HCT116 (cell line): ENCODE measurements at regions not wholly inside any gene's neighbourhood (a gene's known extent, or its start where the extent isn't known, plus 50 kb on each side); places are given as distances from the start of the nearest gene placed in this dataset.

Source experiments
- CEBPB ChIP-seq: IDR thresholded peaks from 2 replicates; pipeline ENCODE4 v1.6.1; 2012; ENCODE audit warnings: low read depth
- EZH2 ChIP-seq: fragments of 200-600 bp; sonication (generic); IDR thresholded peaks from 2 replicates; pipeline ENCODE4 v1.6.1; 2017; ENCODE audit warnings: antibody characterized with exemption, mixed run types
- EZH2phosphoT487 ChIP-seq: fragments of 200-600 bp; IDR thresholded peaks from 2 replicates; pipeline ENCODE4 v1.6.1; 2018; ENCODE audit warnings: antibody characterized with exemption, borderline replicate concordance
- JUND ChIP-seq: IDR thresholded peaks from 2 replicates; pipeline ENCODE4 v1.6.1; 2012
- POLR2A ChIP-seq: IDR thresholded peaks from 2 replicates; pipeline ENCODE4 v1.7.0; 2011; ENCODE audit warnings: borderline replicate concordance; ENCODE audit not compliant: insufficient read depth, insufficient read length; ENCODE audit errors: extremely low read depth
- POLR2AphosphoS5 ChIP-seq: IDR thresholded peaks from 2 replicates; pipeline ENCODE4 v1.6.1; 2011; ENCODE audit warnings: mild to moderate bottlenecking, low read depth, low read length, moderate library complexity
- RAD21 ChIP-seq: IDR thresholded peaks from 2 replicates; pipeline ENCODE4 v1.6.1; 2012; ENCODE audit warnings: low read depth, mild to moderate bottlenecking
- SIN3A ChIP-seq: IDR thresholded peaks from 2 replicates; pipeline ENCODE4 v1.6.1; 2012; ENCODE audit warnings: low read depth
- SP1 ChIP-seq: IDR thresholded peaks from 2 replicates; pipeline ENCODE4 v1.6.1; 2012; ENCODE audit warnings: low read depth
- TCF7L2 ChIP-seq: IDR thresholded peaks from 2 replicates; pipeline ENCODE4 v1.7.0; 2011; ENCODE audit warnings: borderline replicate concordance, inconsistent platforms; ENCODE audit not compliant: insufficient read depth, insufficient read length; ENCODE audit errors: extremely low read depth
- YY1 ChIP-seq: IDR thresholded peaks from 2 replicates; pipeline ENCODE4 v1.6.1; 2011; ENCODE audit warnings: low read length, low read depth, moderate library complexity, mild to moderate bottlenecking; ENCODE audit not compliant: insufficient replicate concordance; ENCODE audit errors: extremely low read depth
- ZFX ChIP-seq: fragments of 450-650 bp; IDR thresholded peaks from 2 replicates; pipeline ENCODE4 v1.6.1; 2017
- TF ChIP-seq, protein P1 (sequence below), 3 experiments: fragments of 200-600 bp in 1 of 3; sonication (generic) in 1 of 3; IDR thresholded peaks in 2 of 3; conservative IDR thresholded peaks in 1 of 3; 2 replicates each; pipeline ENCODE4 v1.5.1; 2012 to 2017; ENCODE audit warnings: low read depth in 2 of 3, low read length in 2 of 3, antibody characterized with exemption in 1 of 3, borderline replicate concordance in 1 of 3, control low read depth in 1 of 3, mild to moderate bottlenecking in 1 of 3, mixed read lengths in 1 of 3, mixed run types in 1 of 3, moderate library complexity in 1 of 3; ENCODE audit not compliant: insufficient read depth in 1 of 3
- TF ChIP-seq, protein P2 (sequence below): IDR thresholded peaks from 2 replicates; pipeline ENCODE4 v1.6.1; 2012; ENCODE audit warnings: low read depth

DNA sequence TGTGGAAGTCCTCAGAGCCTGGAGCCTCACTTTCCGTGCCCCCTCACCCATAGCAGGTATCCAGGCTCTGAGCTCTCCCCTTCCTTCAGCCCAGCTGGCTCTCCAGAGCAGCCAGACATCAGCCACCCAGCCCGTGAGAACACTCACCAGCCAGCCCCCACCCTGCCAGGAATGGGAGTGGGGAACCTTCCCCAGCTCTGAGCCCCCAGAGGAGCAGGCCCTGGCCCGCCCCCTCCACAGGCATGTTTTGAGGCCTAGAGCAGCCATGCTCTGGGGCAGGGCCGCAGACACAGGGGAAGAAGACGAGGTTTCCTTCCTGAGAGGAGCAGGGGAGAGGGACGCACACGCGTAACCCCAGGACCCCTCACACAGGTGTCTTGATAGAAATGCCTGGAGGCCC lies 70.0 kb upstream of the COL13A1 start:
- TF ChIP-seq, protein P1, sequence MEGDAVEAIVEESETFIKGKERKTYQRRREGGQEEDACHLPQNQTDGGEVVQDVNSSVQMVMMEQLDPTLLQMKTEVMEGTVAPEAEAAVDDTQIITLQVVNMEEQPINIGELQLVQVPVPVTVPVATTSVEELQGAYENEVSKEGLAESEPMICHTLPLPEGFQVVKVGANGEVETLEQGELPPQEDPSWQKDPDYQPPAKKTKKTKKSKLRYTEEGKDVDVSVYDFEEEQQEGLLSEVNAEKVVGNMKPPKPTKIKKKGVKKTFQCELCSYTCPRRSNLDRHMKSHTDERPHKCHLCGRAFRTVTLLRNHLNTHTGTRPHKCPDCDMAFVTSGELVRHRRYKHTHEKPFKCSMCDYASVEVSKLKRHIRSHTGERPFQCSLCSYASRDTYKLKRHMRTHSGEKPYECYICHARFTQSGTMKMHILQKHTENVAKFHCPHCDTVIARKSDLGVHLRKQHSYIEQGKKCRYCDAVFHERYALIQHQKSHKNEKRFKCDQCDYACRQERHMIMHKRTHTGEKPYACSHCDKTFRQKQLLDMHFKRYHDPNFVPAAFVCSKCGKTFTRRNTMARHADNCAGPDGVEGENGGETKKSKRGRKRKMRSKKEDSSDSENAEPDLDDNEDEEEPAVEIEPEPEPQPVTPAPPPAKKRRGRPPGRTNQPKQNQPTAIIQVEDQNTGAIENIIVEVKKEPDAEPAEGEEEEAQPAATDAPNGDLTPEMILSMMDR (IDR thresholded peaks at IDR 0.05 in 2 of 3, conservative IDR thresholded peaks at IDR 0.05 in 1 of 3; ENCODE audit: borderline replicate concordance in 1 of 3, insufficient read depth in 1 of 3, low read depth in 2 of 3, low read length in 2 of 3) = no peak
- no peak for TF ChIP-seq JUND
- TF ChIP-seq RAD21 = no peak
- no peak for TF ChIP-seq ZFX
- TF ChIP-seq SP1 = no peak
- no peak for TF ChIP-seq POLR2A
- TF ChIP-seq POLR2AphosphoS5 = no peak
- TF ChIP-seq TCF7L2 = no peak
- TF ChIP-seq CEBPB = no peak
- no peak for TF ChIP-seq EZH2
- no peak for TF ChIP-seq EZH2phosphoT487
- TF ChIP-seq SIN3A = no peak
- TF ChIP-seq, protein P2, sequence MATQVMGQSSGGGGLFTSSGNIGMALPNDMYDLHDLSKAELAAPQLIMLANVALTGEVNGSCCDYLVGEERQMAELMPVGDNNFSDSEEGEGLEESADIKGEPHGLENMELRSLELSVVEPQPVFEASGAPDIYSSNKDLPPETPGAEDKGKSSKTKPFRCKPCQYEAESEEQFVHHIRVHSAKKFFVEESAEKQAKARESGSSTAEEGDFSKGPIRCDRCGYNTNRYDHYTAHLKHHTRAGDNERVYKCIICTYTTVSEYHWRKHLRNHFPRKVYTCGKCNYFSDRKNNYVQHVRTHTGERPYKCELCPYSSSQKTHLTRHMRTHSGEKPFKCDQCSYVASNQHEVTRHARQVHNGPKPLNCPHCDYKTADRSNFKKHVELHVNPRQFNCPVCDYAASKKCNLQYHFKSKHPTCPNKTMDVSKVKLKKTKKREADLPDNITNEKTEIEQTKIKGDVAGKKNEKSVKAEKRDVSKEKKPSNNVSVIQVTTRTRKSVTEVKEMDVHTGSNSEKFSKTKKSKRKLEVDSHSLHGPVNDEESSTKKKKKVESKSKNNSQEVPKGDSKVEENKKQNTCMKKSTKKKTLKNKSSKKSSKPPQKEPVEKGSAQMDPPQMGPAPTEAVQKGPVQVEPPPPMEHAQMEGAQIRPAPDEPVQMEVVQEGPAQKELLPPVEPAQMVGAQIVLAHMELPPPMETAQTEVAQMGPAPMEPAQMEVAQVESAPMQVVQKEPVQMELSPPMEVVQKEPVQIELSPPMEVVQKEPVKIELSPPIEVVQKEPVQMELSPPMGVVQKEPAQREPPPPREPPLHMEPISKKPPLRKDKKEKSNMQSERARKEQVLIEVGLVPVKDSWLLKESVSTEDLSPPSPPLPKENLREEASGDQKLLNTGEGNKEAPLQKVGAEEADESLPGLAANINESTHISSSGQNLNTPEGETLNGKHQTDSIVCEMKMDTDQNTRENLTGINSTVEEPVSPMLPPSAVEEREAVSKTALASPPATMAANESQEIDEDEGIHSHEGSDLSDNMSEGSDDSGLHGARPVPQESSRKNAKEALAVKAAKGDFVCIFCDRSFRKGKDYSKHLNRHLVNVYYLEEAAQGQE = no peak
- TF ChIP-seq YY1 = no peak
